Mucosa of descending colon (tissue), 3 donors: ENCODE measurements at regions not wholly inside any gene's neighbourhood (a gene's known extent, or its start where the extent isn't known, plus 50 kb on each side); places are given as distances from the start of the nearest gene placed in this dataset.

Experiments
- ATAC-seq: fragments of 200-7000 bp; cut with Tn5 transposase; one replicate; pipeline ENCODE4 v1.9.1; 2020; ENCODE audit warnings: mild to moderate bottlenecking, moderate library complexity
- DNase-seq, 3 donors: peaks; one replicate each; pipeline ENCODE4 v3.0.0-alpha.2; 2020
- H3K36me3 ChIP-seq: fragments of 200-600 bp; one replicate; pipeline ENCODE4 v1.8.0; 2021; ENCODE audit warnings: low read depth, mild to moderate bottlenecking
- H3K4me1 ChIP-seq: fragments of 200-600 bp; one replicate; pipeline ENCODE4 v1.8.0; 2021; ENCODE audit warnings: low read depth, mild to moderate bottlenecking
- H3K4me3 ChIP-seq: fragments of 200-600 bp; one replicate; pipeline ENCODE4 v1.8.0; 2021; ENCODE audit warnings: mild to moderate bottlenecking
- H3K9me3 ChIP-seq: fragments of 200-600 bp; one replicate; pipeline ENCODE4 v1.8.0; 2021; ENCODE audit warnings: mild to moderate bottlenecking
- intact Hi-C, 2 donors: fragments of 100-400 bp; cut with DNase I in 1 of 2; cut with micrococcal nuclease in 1 of 2; formaldehyde crosslinking; loops; one replicate each; pipeline versions ENCODE4 v1.11.0 to v1.11.1; 2022; cut with DNase I, micrococcal nuclease
- TF ChIP-seq, protein P1 (sequence below): fragments of 200-600 bp; IDR thresholded peaks from one replicate; pipeline ENCODE4 v1.8.0; 2022; ENCODE audit warnings: antibody characterized with exemption, mild to moderate bottlenecking
- donor health status: DM: no; HTN: no; CAD: no; lungs with moderate emphysema.
- donor health status: DM: no; HTN: no; CAD: no.
- donor health status: DM: no; HTN: yes; CAD: no.

DNA sequence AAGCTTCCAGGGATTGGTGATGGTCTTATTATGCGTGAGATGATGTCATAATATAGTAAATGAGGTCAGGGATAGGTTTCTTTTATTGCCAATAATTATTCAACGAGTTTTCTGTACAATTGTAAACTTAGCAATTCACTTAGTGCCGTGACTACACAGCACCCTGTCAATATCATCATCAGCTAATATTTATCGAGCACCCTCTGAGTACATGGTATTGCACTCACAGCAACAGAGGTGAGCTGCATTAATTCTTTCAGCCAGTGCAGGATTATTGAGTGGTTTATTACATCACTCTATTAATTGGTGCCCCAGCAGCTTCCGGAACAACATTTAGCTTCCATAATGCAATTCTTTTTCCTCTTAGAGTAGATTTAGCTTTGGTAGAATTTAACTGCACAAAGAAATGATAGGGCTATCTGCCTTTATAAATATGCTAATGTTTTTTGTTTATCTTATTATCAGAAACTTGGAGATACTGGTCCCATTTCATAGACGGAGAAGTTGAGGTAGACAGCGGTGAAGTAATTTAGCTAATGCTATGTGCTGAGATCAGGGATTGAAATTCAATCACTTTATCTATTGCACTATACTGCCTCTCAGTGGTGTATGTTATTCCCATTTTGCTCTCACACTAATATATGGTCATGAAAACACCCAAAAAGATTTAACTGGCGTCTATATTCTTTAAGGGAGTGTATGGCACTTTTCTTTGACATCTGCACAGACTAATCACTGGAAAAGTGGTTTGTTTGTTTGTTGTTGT is 726.1 kb upstream of the WWC1 start:
- H3K36me3 ChIP-seq: no peaks in the 10 kb centered on the region
- intact Hi-C loops: no loop called here
- ATAC-seq (no peak), DNase-seq (no peak)
- no peaks in the 10 kb centered on the region for H3K9me3 ChIP-seq
- TF ChIP-seq, protein P1, sequence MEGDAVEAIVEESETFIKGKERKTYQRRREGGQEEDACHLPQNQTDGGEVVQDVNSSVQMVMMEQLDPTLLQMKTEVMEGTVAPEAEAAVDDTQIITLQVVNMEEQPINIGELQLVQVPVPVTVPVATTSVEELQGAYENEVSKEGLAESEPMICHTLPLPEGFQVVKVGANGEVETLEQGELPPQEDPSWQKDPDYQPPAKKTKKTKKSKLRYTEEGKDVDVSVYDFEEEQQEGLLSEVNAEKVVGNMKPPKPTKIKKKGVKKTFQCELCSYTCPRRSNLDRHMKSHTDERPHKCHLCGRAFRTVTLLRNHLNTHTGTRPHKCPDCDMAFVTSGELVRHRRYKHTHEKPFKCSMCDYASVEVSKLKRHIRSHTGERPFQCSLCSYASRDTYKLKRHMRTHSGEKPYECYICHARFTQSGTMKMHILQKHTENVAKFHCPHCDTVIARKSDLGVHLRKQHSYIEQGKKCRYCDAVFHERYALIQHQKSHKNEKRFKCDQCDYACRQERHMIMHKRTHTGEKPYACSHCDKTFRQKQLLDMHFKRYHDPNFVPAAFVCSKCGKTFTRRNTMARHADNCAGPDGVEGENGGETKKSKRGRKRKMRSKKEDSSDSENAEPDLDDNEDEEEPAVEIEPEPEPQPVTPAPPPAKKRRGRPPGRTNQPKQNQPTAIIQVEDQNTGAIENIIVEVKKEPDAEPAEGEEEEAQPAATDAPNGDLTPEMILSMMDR: no peak
- H3K4me3 ChIP-seq: no peak overlapping the region
- no peaks in the 10 kb centered on the region for H3K4me1 ChIP-seq

DNA sequence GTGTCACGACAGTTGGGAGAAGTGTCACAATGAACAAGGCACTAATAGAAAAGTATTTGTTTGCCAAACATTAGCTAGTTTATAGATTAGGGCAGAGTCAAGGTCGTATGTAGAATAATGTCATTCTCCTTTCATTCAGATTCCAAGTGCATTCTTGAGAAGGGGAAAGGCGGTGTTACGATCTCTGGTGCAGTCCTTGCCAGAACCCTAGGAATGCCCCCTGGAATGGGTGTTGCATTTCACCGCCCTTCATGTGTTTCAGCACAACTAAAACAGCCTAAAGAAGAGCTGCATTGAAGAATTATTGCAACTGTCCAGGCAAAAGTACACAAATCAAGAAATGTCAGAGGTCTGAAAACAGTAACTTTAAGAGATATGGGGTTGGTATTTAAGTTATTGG is 721.0 kb upstream of the WWC1 start:
- Histone ChIP-seq H3K36me3 (no peaks in the 10 kb centered on the region), H3K9me3 (no peaks in the 10 kb centered on the region), H3K4me3 (no peak overlapping the region), H3K4me1 (no peaks in the 10 kb centered on the region)
- TF ChIP-seq, protein P1: no peak
- intact Hi-C loops: no loop called here
- no peak for ATAC-seq
- DNase-seq: no peak

DNA sequence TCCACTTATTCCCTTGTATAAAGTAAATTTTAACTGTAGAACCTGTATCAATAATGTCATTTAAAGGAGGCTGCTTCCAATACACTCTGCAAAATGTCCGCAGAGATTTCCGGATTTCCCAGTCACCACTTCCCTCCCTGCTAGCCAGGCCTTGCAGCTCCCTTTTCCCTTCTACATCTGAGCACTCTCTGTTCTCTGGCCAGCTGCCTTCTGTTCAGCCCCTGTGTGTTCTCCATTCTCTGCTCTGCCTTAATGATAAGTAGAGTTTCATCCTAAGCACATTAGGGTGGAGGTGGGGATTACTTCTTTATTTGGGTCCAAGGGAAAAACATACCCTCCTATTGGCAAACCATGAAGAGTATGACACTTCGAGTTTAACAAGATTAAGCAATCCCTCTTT is 719.6 kb upstream of the WWC1 start:
- H3K9me3 ChIP-seq: no peaks in the 10 kb centered on the region
- H3K4me3 ChIP-seq: no peak overlapping the region
- ATAC-seq: no peak
- intact Hi-C loops: no loop called here
- H3K4me1 ChIP-seq: no peaks in the 10 kb centered on the region
- no peaks in the 10 kb centered on the region for H3K36me3 ChIP-seq
- TF ChIP-seq, protein P1: no peak
- no peak for DNase-seq

DNA sequence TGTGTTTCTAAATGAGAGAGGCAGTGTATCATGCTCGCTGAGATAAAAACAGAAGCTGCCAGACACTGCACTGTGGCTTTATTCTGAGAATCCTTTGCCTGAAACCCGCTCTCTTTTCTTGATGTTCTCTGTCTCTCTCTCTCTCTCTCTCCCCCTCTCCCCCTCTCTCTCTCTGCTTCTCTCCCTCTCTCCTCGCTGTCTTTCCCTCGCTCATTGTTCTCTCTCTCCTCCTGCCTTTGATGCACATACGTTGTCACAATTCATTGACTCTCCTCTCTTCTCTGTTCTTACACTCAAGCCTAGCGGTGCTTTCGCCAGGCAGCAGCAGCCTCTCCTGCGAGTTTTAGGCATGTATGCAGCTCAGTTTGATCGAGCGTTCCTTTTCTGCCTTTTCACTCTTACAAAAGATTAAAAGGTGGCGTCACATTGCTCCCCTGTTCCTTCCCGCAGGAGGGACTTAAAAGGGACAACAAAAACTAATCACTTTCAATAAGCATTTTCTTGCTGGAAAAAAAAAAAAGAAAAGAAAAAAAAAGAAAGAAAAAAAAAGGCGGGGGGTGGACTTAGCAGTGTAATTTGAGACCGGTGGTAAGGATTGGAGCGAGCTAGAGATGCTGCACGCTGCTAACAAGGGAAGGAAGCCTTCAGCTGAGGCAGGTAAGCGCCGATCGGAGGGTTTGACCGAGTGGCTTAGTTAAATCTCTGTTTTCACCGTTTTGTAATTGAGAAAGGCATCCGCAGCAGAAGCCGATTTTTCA is 717.9 kb upstream of the WWC1 start:
- Histone ChIP-seq H3K9me3 (no peaks in the 10 kb centered on the region), H3K4me3 (no peak overlapping the region), H3K4me1 (no peaks in the 10 kb centered on the region), H3K36me3 (no peaks in the 10 kb centered on the region)
- no peak for DNase-seq
- TF ChIP-seq, protein P1: no peak
- intact Hi-C loops: no loop called here
- ATAC-seq: no peak

DNA sequence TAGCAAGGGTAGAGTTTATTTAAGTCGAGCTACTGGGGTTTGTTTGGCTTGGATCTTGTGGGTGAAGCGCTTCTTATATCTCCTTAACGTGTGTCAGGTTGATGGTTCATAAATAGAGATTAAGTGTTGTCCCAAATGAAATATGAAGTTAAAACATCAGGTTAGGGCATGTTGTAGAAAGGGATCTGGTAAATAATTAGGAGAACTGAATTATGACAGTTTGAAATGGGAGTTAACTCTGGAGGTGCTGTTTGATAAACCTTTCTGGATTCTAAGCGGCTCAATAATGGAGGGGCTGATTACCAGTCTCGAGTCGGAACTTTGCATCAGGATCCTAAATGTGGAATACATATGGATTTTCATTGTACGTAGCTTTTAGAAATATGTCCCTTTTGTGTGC is 717.0 kb upstream of the WWC1 start:
- TF ChIP-seq, protein P1: no peak
- ATAC-seq (no peak), DNase-seq (no peak)
- H3K4me1 ChIP-seq: no peaks in the 10 kb centered on the region
- intact Hi-C loops: no loop called here
- H3K4me3 ChIP-seq: no peak overlapping the region
- no peaks in the 10 kb centered on the region for H3K36me3 ChIP-seq
- no peaks in the 10 kb centered on the region for H3K9me3 ChIP-seq
